HCT116 (cell line): ENCODE measurements at regions not wholly inside any gene's neighbourhood (a gene's known extent, or its start where the extent isn't known, plus 50 kb on each side); places are given as distances from the start of the nearest gene placed in this dataset.

Experiments
- ATAC-seq: fragments of 200-7000 bp; cut with Tn5 transposase; 2 replicates; pipeline ENCODE4 v1.9.1; 2020; ENCODE audit warnings: mild to moderate bottlenecking, moderate library complexity
- BruUV-seq: library from RNA; stranded (reverse); fragments of 400-500 nt; replicated peaks from 2 replicates; lab custom pipeline; 2021; lab: Mats Ljungman, UMichigan
- CTCF ChIA-PET: fragments of 300-600 bp; sonication (Branson Sonifier 250); formaldehyde crosslinking; loops from one replicate; lab custom pipeline; 2021; ENCODE audit warnings: antibody characterized with exemption; lab: Charles Lee
- POLR2A ChIA-PET: fragments of 300-600, 350-600 bp; sonication (Branson Sonifier 250); formaldehyde crosslinking; loops from one replicate; lab custom pipeline; 2021; ENCODE audit warnings: antibody characterized with exemption; lab: Charles Lee
- RAD21 ChIA-PET, 2 experiments: fragments of 300-600 bp; sonication (Branson Sonifier 250); formaldehyde crosslinking; loops; one replicate each; lab custom pipeline; 2023; ENCODE audit warnings: low total read pairs in 2 of 2; ENCODE audit not compliant: uncharacterized antibody in 2 of 2, unreplicated experiment in 2 of 2, low non-redundant PET in 1 of 2; lab: Charles Lee
- DNase-seq: peaks from one replicate; pipeline ENCODE4 v3.0.0-alpha.2; 2010; ENCODE audit warnings: low read depth, low spot score
- H2AFZ ChIP-seq: fragments of 200-600 bp; shearing (Covaris generic), sonication (generic); 2 replicates; pipeline ENCODE4 v1.6.1; 2017; ENCODE audit warnings: low read depth, mixed run types, mixed read lengths, antibody characterized with exemption, low read length; ENCODE audit not compliant: poor library complexity, severe bottlenecking
- H3K27ac ChIP-seq: 2 replicates; pipeline ENCODE4 v1.5.1; 2012; ENCODE audit warnings: low read depth, low read length
- H3K27me3 ChIP-seq: fragments of 200-600 bp; sonication (generic); 2 replicates; pipeline ENCODE4 v1.6.1; 2016; ENCODE audit warnings: mixed run types, low read length, mixed read lengths; ENCODE audit not compliant: insufficient read depth
- H3K36me3 ChIP-seq, 2 experiments: fragments of 200-500 bp in 1 of 2; fragments of 200-600 bp in 1 of 2; sonication (Bioruptor generic) in 1 of 2; sonication (generic) in 1 of 2; 2 replicates each; pipeline versions ENCODE4 v1.5.1 to v1.6.1; 2014 to 2016; ENCODE audit warnings: low read length in 2 of 2, inconsistent platforms in 1 of 2, mixed read lengths in 1 of 2, mixed run types in 1 of 2; ENCODE audit not compliant: insufficient read depth in 2 of 2, control insufficient read depth in 1 of 2
- H3K4me1 ChIP-seq, 2 experiments: fragments of 200-600 bp in 1 of 2; sonication (generic) in 1 of 2; 2 replicates each; pipeline versions ENCODE4 v1.5.1 to v1.6.1; 2012 to 2017; ENCODE audit warnings: low read length in 2 of 2, inconsistent platforms in 1 of 2, mild to moderate bottlenecking in 1 of 2, mixed read lengths in 1 of 2, mixed run types in 1 of 2, moderate library complexity in 1 of 2; ENCODE audit not compliant: insufficient read depth in 2 of 2, control insufficient read depth in 1 of 2
- H3K4me2 ChIP-seq: fragments of 200-600 bp; sonication (generic); 2 replicates; pipeline ENCODE4 v1.6.1; 2017; ENCODE audit warnings: mixed run types, low read length, mixed read lengths
- H3K4me3 ChIP-seq, 2 experiments: fragments of 200-600 bp in 1 of 2; sonication (generic) in 1 of 2; replicated peaks in 1 of 2; 2 replicates each; pipeline ENCODE4 v1.5.1; 2011 to 2016; ENCODE audit warnings: low read length in 2 of 2, control low read depth in 1 of 2, low read depth in 1 of 2, mild to moderate bottlenecking in 1 of 2, mixed read lengths in 1 of 2, mixed run types in 1 of 2
- H3K79me2 ChIP-seq: fragments of 200-600 bp; sonication (generic); 2 replicates; pipeline ENCODE4 v1.6.1; 2017; ENCODE audit warnings: mild to moderate bottlenecking, mixed run types, low read length, moderate library complexity, mixed read lengths; ENCODE audit not compliant: insufficient read depth
- H3K9ac ChIP-seq: fragments of 200-600 bp; sonication (generic); 2 replicates; pipeline ENCODE4 v1.6.1; 2016; ENCODE audit warnings: low read length, mixed read lengths
- H3K9me2 ChIP-seq: fragments of 200-600 bp; sonication (generic), shearing (Covaris generic); 2 replicates; pipeline ENCODE4 v1.6.1; 2017; ENCODE audit warnings: mixed run types, mild to moderate bottlenecking, moderate library complexity; ENCODE audit not compliant: insufficient read depth
- H3K9me3 ChIP-seq, 2 experiments: fragments of 200-500 bp in 1 of 2; fragments of 200-600 bp in 1 of 2; sonication (Bioruptor generic) in 1 of 2; sonication (generic) in 1 of 2; 2 replicates each; pipeline ENCODE4 v1.6.1; 2014 to 2017; ENCODE audit warnings: low read length in 2 of 2, mixed read lengths in 2 of 2, inconsistent platforms in 1 of 2, low read depth in 1 of 2, mild to moderate bottlenecking in 1 of 2, mixed run types in 1 of 2, moderate library complexity in 1 of 2; ENCODE audit not compliant: control insufficient read depth in 1 of 2, insufficient read depth in 1 of 2
- H4K20me1 ChIP-seq: fragments of 200-600 bp; sonication (generic), shearing (Covaris generic); 2 replicates; pipeline ENCODE4 v1.6.1; 2017; ENCODE audit warnings: mixed run types, mild to moderate bottlenecking, moderate library complexity; ENCODE audit not compliant: insufficient read depth
- CBX3 ChIP-seq: IDR thresholded peaks from 2 replicates; pipeline ENCODE4 v1.6.1; 2012; ENCODE audit warnings: low read depth
- CEBPB ChIP-seq: IDR thresholded peaks from 2 replicates; pipeline ENCODE4 v1.6.1; 2012; ENCODE audit warnings: low read depth
- ELF1 ChIP-seq: IDR thresholded peaks from 2 replicates; pipeline ENCODE4 v1.6.1; 2012; ENCODE audit warnings: low read depth, borderline replicate concordance
- EZH2 ChIP-seq: fragments of 200-600 bp; sonication (generic); IDR thresholded peaks from 2 replicates; pipeline ENCODE4 v1.6.1; 2017; ENCODE audit warnings: antibody characterized with exemption, mixed run types
- EZH2phosphoT487 ChIP-seq: fragments of 200-600 bp; IDR thresholded peaks from 2 replicates; pipeline ENCODE4 v1.6.1; 2018; ENCODE audit warnings: antibody characterized with exemption, borderline replicate concordance
- JUND ChIP-seq: IDR thresholded peaks from 2 replicates; pipeline ENCODE4 v1.6.1; 2012
- POLR2A ChIP-seq: IDR thresholded peaks from 2 replicates; pipeline ENCODE4 v1.7.0; 2011; ENCODE audit warnings: borderline replicate concordance; ENCODE audit not compliant: insufficient read depth, insufficient read length; ENCODE audit errors: extremely low read depth
- RAD21 ChIP-seq: IDR thresholded peaks from 2 replicates; pipeline ENCODE4 v1.6.1; 2012; ENCODE audit warnings: low read depth, mild to moderate bottlenecking
- REST ChIP-seq: IDR thresholded peaks from 2 replicates; pipeline ENCODE4 v1.6.1; 2012; ENCODE audit warnings: low read depth
- SRF ChIP-seq: IDR thresholded peaks from 2 replicates; pipeline ENCODE4 v1.6.1; 2012; ENCODE audit warnings: low read depth
- TCF7L2 ChIP-seq: IDR thresholded peaks from 2 replicates; pipeline ENCODE4 v1.7.0; 2011; ENCODE audit warnings: borderline replicate concordance, inconsistent platforms; ENCODE audit not compliant: insufficient read depth, insufficient read length; ENCODE audit errors: extremely low read depth
- ZBTB33 ChIP-seq: IDR thresholded peaks from 2 replicates; pipeline ENCODE4 v1.6.1; 2011; ENCODE audit warnings: mild to moderate bottlenecking, low read length, moderate library complexity; ENCODE audit not compliant: insufficient replicate concordance; ENCODE audit errors: extremely low read depth
- intact Hi-C: fragments of 100-400 bp; cut with micrococcal nuclease; formaldehyde crosslinking; loops from 2 replicates; pipeline ENCODE4 v1.10.0; 2022

- H3K9me2 ChIP-seq = no peaks in the 10 kb centered on the region
- no peaks in the 10 kb centered on the region for H3K4me1 ChIP-seq
- intact Hi-C loops = no loop called here
- POLR2A ChIA-PET = no interaction called here
- no peak overlapping the region for H3K4me3 ChIP-seq
- no peaks in the 10 kb centered on the region for H3K9me3 ChIP-seq
- H3K4me2 ChIP-seq = no peak overlapping the region
- no peak overlapping the region for H2AFZ ChIP-seq
- H4K20me1 ChIP-seq = no peaks in the 10 kb centered on the region
- RAD21 ChIA-PET = no interaction called here
- CTCF ChIA-PET = no interaction called here
- no peak overlapping the region for H3K27ac ChIP-seq
- ATAC-seq (no peak), DNase-seq (no peak)
- H3K27me3 ChIP-seq = peaks cover 6% of the 10 kb centered on the region; the same call in 1 of the 2 replicates
- no TSS peak for BruUV-seq
- no peak overlapping the region for H3K9ac ChIP-seq
- H3K36me3 ChIP-seq = no peaks in the 10 kb centered on the region
- H3K79me2 ChIP-seq = no peaks in the 10 kb centered on the region
- no peak for TF ChIP-seq CBX3
- TF ChIP-seq ELF1 = no peak
- no peak for TF ChIP-seq EZH2phosphoT487
- TF ChIP-seq EZH2 = no peak
- no peak for TF ChIP-seq TCF7L2
- no peak for TF ChIP-seq JUND
- TF ChIP-seq REST = no peak
Observed at GRCh38 chr7:51589111-51589510, 272.5 kb upstream of the COBL start.

DNA sequence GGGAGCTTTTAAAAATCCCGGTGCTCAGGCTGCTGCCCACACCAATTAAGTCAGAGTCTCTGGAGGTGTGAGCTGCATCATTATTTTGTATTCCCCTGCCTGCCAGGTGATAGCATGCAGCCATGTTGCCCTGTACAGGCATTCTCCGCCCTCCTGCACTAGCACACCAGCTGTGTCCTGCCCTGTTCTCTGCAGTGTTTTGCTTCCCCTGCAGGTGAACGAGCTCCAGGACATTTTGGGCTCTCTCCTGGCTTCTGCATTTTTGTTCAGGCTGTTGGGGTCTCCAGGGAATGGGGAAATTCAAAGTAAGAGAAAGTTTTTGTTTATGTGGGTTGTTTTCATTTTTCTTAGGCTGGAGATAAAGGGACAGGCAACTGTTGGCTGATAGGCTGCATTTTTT lies 271.0 kb upstream of the COBL start:
- Histone ChIP-seq H3K79me2 (no peaks in the 10 kb centered on the region), H3K27me3 (peaks cover 6% of the 10 kb centered on the region), H2AFZ (no peak overlapping the region), H3K9me2 (no peaks in the 10 kb centered on the region), H3K36me3 (no peaks in the 10 kb centered on the region), H3K4me2 (no peak overlapping the region), H4K20me1 (no peaks in the 10 kb centered on the region), H3K9ac (no peak overlapping the region), H3K27ac (no peak overlapping the region), H3K4me3 (no peak overlapping the region), H3K4me1 (no peaks in the 10 kb centered on the region), H3K9me3 (no peaks in the 10 kb centered on the region)
- TF ChIP-seq CEBPB (no peak), POLR2A (no peak), CBX3 (no peak), SRF (no peak), ZBTB33 (no peak), JUND (no peak), RAD21 (no peak), EZH2 (no peak)
- ChIA-PET CTCF (no interaction called here), RAD21 (no interaction called here), POLR2A (no interaction called here)
- intact Hi-C loops = no loop called here
- DNase-seq = no peak
- BruUV-seq = no TSS peak
- ATAC-seq = no peak
